ENCODE measurements at regions not wholly inside any gene's neighbourhood (a gene's known extent, or its start where the extent isn't known, plus 50 kb on each side); places are given as distances from the start of the nearest gene placed in this dataset.

GRCh38 chr1:192057766-192058165 lies 100.5 kb upstream of the RGS18 start:
- in situ Hi-C loops (cut with HindIII; ENCODE audit: extremely low pct_ligation_motif_present, low pct_unique_long_range_greater_than_20kb) (no loop called here), intact Hi-C loops (cut with micrococcal nuclease; ENCODE audit: unreplicated experiment) (no loop called here)
- Histone ChIP-seq H3K79me2 (ENCODE audit: insufficient read depth, low read length) (no peaks in the 10 kb centered on the region), H4K20me1 (ENCODE audit: insufficient read depth, low read length) (no peaks in the 10 kb centered on the region), H3K9me3 (ENCODE audit: low read length) (no peaks in the 10 kb centered on the region), H3K9ac (ENCODE audit: insufficient read depth, low read depth, low read length) (no peak overlapping the region), H3K27ac (ENCODE audit: extremely low read length, insufficient read depth, low read length) (no peak overlapping the region), H3K4me3 (replicated peaks in 1 of 3; ENCODE audit: insufficient read depth in 1 of 3, low read depth in 2 of 3, low read length in 3 of 3) (no peak overlapping the region), H3K4me1 (ENCODE audit: insufficient read depth, low read length) (no peaks in the 10 kb centered on the region), H3K27me3 (ENCODE audit: control insufficient read depth in 1 of 2, insufficient read depth in 2 of 2, low read length in 2 of 2) (no peaks in the 10 kb centered on the region), H2AFZ (ENCODE audit: low read length) (no peak overlapping the region), H3K36me3 (replicated peaks in 1 of 2; ENCODE audit: control insufficient read depth in 1 of 2, insufficient read depth in 2 of 2, low read length in 2 of 2) (no peaks in the 10 kb centered on the region), H3K4me2 (ENCODE audit: low read depth, low read length) (no peak overlapping the region)
- 2% methylated on average over 2 of the region's 2 CpGs for WGBS (ENCODE audit: low lambda C conversion rate)
- POLR2A ChIA-PET: no interaction called here
- no peak for FAIRE-seq
- CTCF ChIA-PET (ENCODE audit: low intra/inter-chr PET ratio, low total read pairs): no interaction called here
- no peak for TF ChIP-seq HNRNPL (IDR thresholded peaks at IDR 0.05; ENCODE audit: low read depth, low read length)
- TF ChIP-seq ARID3A (IDR thresholded peaks at IDR 0.05; ENCODE audit: low read depth, low read length): no peak
- no peak for TF ChIP-seq ELF1 (CRISPR knock-in tag; IDR thresholded peaks at IDR 0.05)
- TF ChIP-seq, protein P1, sequence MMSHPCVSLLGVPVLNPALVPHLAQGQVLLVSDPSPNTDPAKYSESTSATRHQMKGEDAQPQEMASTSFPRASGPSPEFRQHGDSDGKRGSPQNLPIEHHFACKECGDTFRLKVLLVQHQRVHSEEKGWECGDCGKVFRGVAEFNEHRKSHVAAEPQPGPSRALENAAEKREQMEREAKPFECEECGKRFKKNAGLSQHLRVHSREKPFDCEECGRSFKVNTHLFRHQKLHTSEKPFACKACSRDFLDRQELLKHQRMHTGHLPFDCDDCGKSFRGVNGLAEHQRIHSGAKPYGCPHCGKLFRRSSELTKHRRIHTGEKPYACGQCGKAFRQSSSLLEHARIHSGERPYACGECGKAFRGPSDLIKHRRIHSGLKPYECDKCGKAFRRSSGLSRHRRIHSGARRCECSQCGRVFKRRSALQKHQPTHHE (CRISPR knock-in tag; IDR thresholded peaks at IDR 0.05; ENCODE audit: borderline replicate concordance): no peak
- TF ChIP-seq, protein P2, sequence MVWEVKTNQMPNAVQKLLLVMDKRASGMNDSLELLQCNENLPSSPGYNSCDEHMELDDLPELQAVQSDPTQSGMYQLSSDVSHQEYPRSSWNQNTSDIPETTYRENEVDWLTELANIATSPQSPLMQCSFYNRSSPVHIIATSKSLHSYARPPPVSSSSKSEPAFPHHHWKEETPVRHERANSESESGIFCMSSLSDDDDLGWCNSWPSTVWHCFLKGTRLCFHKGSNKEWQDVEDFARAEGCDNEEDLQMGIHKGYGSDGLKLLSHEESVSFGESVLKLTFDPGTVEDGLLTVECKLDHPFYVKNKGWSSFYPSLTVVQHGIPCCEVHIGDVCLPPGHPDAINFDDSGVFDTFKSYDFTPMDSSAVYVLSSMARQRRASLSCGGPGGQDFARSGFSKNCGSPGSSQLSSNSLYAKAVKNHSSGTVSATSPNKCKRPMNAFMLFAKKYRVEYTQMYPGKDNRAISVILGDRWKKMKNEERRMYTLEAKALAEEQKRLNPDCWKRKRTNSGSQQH (CRISPR knock-in tag; IDR thresholded peaks at IDR 0.05; ENCODE audit: low read depth): no peak
- no peak for TF ChIP-seq ASH2L (IDR thresholded peaks at IDR 0.05; ENCODE audit: insufficient read length, low read depth, low read length)
- TF ChIP-seq, protein P3, sequence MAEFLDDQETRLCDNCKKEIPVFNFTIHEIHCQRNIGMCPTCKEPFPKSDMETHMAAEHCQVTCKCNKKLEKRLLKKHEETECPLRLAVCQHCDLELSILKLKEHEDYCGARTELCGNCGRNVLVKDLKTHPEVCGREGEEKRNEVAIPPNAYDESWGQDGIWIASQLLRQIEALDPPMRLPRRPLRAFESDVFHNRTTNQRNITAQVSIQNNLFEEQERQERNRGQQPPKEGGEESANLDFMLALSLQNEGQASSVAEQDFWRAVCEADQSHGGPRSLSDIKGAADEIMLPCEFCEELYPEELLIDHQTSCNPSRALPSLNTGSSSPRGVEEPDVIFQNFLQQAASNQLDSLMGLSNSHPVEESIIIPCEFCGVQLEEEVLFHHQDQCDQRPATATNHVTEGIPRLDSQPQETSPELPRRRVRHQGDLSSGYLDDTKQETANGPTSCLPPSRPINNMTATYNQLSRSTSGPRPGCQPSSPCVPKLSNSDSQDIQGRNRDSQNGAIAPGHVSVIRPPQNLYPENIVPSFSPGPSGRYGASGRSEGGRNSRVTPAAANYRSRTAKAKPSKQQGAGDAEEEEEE (CRISPR knock-in tag; IDR thresholded peaks at IDR 0.05; ENCODE audit: borderline replicate concordance): no peak
- no peak for DNase-seq (ENCODE audit: low spot score)
- no TSS peak for BruUV-seq (replicated peaks)
- no peak for ATAC-seq

Data from HepG2 (cell line).